SU-DHL-6 (cell line): ENCODE measurements at regions not wholly inside any gene's neighbourhood (a gene's known extent, or its start where the extent isn't known, plus 50 kb on each side); places are given as distances from the start of the nearest gene placed in this dataset.

Source experiments
- EZH2phosphoT487 ChIP-seq: fragments of 200-600 bp; sonication (generic), shearing (Covaris generic); conservative IDR thresholded peaks from 2 replicates; pipeline ENCODE4 v1.6.1; 2018; ENCODE audit warnings: mild to moderate bottlenecking, antibody characterized with exemption, low read length, moderate library complexity, mixed read lengths
- TF ChIP-seq, protein P1 (sequence below): fragments of 200-600 bp; sonication (generic); IDR thresholded peaks from one replicate; pipeline ENCODE4 v1.5.1; 2017; ENCODE audit warnings: antibody characterized with exemption, mild to moderate bottlenecking, low read length, moderate library complexity; ENCODE audit not compliant: insufficient read depth, poor library complexity, severe bottlenecking

DNA sequence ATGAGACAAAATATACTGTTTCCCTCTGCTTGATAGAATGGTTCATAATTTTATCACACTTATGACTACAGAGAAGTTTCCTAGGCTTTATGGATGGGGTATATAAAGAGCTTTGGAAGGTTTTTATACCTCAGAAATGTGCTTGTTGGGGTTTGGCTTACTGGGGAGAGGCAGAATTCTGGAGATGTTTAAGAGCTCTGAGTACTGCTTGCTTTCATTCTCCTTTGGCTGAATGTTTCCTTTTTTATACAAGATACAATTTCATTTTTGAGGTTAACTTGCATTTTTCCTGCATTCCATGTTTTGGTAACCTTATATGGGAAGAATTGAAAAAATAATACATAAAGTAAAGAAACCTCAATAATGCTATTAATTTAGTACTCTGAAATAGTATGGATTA lies 157.7 kb upstream of the COL11A1 start:
- TF ChIP-seq, protein P1, sequence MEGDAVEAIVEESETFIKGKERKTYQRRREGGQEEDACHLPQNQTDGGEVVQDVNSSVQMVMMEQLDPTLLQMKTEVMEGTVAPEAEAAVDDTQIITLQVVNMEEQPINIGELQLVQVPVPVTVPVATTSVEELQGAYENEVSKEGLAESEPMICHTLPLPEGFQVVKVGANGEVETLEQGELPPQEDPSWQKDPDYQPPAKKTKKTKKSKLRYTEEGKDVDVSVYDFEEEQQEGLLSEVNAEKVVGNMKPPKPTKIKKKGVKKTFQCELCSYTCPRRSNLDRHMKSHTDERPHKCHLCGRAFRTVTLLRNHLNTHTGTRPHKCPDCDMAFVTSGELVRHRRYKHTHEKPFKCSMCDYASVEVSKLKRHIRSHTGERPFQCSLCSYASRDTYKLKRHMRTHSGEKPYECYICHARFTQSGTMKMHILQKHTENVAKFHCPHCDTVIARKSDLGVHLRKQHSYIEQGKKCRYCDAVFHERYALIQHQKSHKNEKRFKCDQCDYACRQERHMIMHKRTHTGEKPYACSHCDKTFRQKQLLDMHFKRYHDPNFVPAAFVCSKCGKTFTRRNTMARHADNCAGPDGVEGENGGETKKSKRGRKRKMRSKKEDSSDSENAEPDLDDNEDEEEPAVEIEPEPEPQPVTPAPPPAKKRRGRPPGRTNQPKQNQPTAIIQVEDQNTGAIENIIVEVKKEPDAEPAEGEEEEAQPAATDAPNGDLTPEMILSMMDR: no peak
- no peak for TF ChIP-seq EZH2phosphoT487
